ENCODE measurements at regions not wholly inside any gene's neighbourhood (a gene's known extent, or its start where the extent isn't known, plus 50 kb on each side); places are given as distances from the start of the nearest gene placed in this dataset.
A peak's percentile ranks its signal among the peaks of the same experiment; 100 is the strongest.

GRCh38 chr13:48148454-48148853 lies 53.5 kb upstream of the MED4 start:
- BruUV-seq (replicated peaks): no TSS peak
- no peak overlapping the region for H3K27ac ChIP-seq (ENCODE audit: extremely low read length, insufficient read depth, low read length)
- H3K4me3 ChIP-seq (replicated peaks in 1 of 3; ENCODE audit: insufficient read depth in 1 of 3, low read depth in 2 of 3, low read length in 3 of 3): no peak overlapping the region
- H3K4me1 ChIP-seq (ENCODE audit: insufficient read depth, low read length): peaks cover 9% of the 10 kb centered on the region
- no peaks in the 10 kb centered on the region for H3K36me3 ChIP-seq (replicated peaks in 1 of 2; ENCODE audit: control insufficient read depth in 1 of 2, insufficient read depth in 2 of 2, low read length in 2 of 2)
- no peaks in the 10 kb centered on the region for H3K27me3 ChIP-seq (ENCODE audit: control insufficient read depth in 1 of 2, insufficient read depth in 2 of 2, low read length in 2 of 2)
- in situ Hi-C loops (cut with HindIII; ENCODE audit: extremely low pct_ligation_motif_present, low pct_unique_long_range_greater_than_20kb) (loop anchor here (25.0 kb wide), 1 partner anchor 614 kb away; no protein-coding TSS in a partner anchor), intact Hi-C loops (cut with micrococcal nuclease; ENCODE audit: unreplicated experiment) (no loop called here)
- ATAC-seq (peak; percentile 45), FAIRE-seq (no peak), DNase-seq (ENCODE audit: low spot score) (no peak)
- H4K20me1 ChIP-seq (ENCODE audit: insufficient read depth, low read length): no peaks in the 10 kb centered on the region
- no peak overlapping the region for H3K4me2 ChIP-seq (ENCODE audit: low read depth, low read length)
- ChIA-PET CTCF (ENCODE audit: low intra/inter-chr PET ratio, low total read pairs) (no interaction called here), POLR2A (no interaction called here)
- no peaks in the 10 kb centered on the region for H3K79me2 ChIP-seq (ENCODE audit: insufficient read depth, low read length)
- WGBS (ENCODE audit: low lambda C conversion rate): 56% methylated on average over 6 of the region's 6 CpGs
- H3K9me3 ChIP-seq (ENCODE audit: low read length): no peaks in the 10 kb centered on the region
- H3K9ac ChIP-seq (ENCODE audit: insufficient read depth, low read depth, low read length): no peak overlapping the region
- no peak overlapping the region for H2AFZ ChIP-seq (ENCODE audit: low read length)
- TF ChIP-seq USF2 (IDR thresholded peaks at IDR 0.05; ENCODE audit: low read depth, low read length) (no peak), USF2 (CRISPR knock-in tag; IDR thresholded peaks at IDR 0.05; ENCODE audit: borderline replicate concordance) (no peak), ZBTB20 (CRISPR knock-in tag; IDR thresholded peaks at IDR 0.05; ENCODE audit: borderline replicate concordance, low read depth) (no peak), IRF9 (CRISPR knock-in tag; IDR thresholded peaks at IDR 0.05; ENCODE audit: borderline replicate concordance) (no peak), NFKBIZ (CRISPR knock-in tag; IDR thresholded peaks at IDR 0.05) (no peak), GFI1 (CRISPR knock-in tag; IDR thresholded peaks at IDR 0.05; ENCODE audit: borderline replicate concordance) (no peak), ZNF574 (CRISPR knock-in tag; IDR thresholded peaks at IDR 0.05) (no peak), ZNF674 (CRISPR knock-in tag; IDR thresholded peaks at IDR 0.05; ENCODE audit: low read depth) (no peak), ZNF781 (CRISPR knock-in tag; IDR thresholded peaks at IDR 0.05; ENCODE audit: borderline replicate concordance, not compliant biosample characterization) (no peak), HMGXB3 (CRISPR knock-in tag; IDR thresholded peaks at IDR 0.05; ENCODE audit: borderline replicate concordance) (no peak), MAX (IDR thresholded peaks at IDR 0.05) (no peak), ZNF746 (CRISPR knock-in tag; IDR thresholded peaks at IDR 0.05) (no peak)

Data from HepG2 (cell line).